Liver (tissue), 8 donors: ENCODE measurements at regions not wholly inside any gene's neighbourhood (a gene's known extent, or its start where the extent isn't known, plus 50 kb on each side); places are given as distances from the start of the nearest gene placed in this dataset.

Source experiments
- DNase-seq: peaks from one replicate; pipeline ENCODE4 v3.0.0-alpha.2; 2017; ENCODE audit warnings: low spot score
- H3K27ac ChIP-seq, 2 donors: one replicate each; pipeline ENCODE4 v1.7.0; 2013; ENCODE audit warnings: inconsistent platforms in 2 of 2, low read length in 2 of 2, control low read depth in 1 of 2, low read depth in 1 of 2, mild to moderate bottlenecking in 1 of 2
- H3K27me3 ChIP-seq, 4 donors: one replicate each; pipeline versions ENCODE4 v1.6.1 to v1.7.0; 2013; ENCODE audit warnings: low read length in 3 of 4, inconsistent platforms in 1 of 4, mild to moderate bottlenecking in 1 of 4, moderate library complexity in 1 of 4; ENCODE audit not compliant: control insufficient read depth in 4 of 4, insufficient read depth in 4 of 4
- H3K36me3 ChIP-seq, 4 donors: one replicate each; pipeline versions ENCODE4 v1.6.1 to v1.7.0; 2013; ENCODE audit warnings: low read length in 3 of 4, mild to moderate bottlenecking in 3 of 4, low read depth in 1 of 4, moderate library complexity in 1 of 4; ENCODE audit not compliant: control insufficient read depth in 4 of 4, insufficient read depth in 3 of 4
- H3K4me1 ChIP-seq, 4 donors: one replicate each; pipeline versions ENCODE4 v1.6.1 to v1.7.0; 2013; ENCODE audit warnings: low read length in 3 of 4, mild to moderate bottlenecking in 3 of 4, moderate library complexity in 1 of 4; ENCODE audit not compliant: control insufficient read depth in 4 of 4, insufficient read depth in 4 of 4
- H3K4me3 ChIP-seq, 3 donors: one replicate each; pipeline versions ENCODE4 v1.6.1 to v1.7.0; 2013; ENCODE audit warnings: low read length in 3 of 3, control low read depth in 1 of 3, low read depth in 1 of 3, mild to moderate bottlenecking in 1 of 3
- H3K9ac ChIP-seq, 2 donors: one replicate each; pipeline ENCODE4 v1.7.0; 2013; ENCODE audit warnings: low read length in 2 of 2, mild to moderate bottlenecking in 2 of 2, moderate library complexity in 2 of 2, control low read depth in 1 of 2, low read depth in 1 of 2
- H3K9me3 ChIP-seq, 4 donors: one replicate each; pipeline versions ENCODE4 v1.6.1 to v1.7.0; 2013; ENCODE audit warnings: low read length in 3 of 4; ENCODE audit not compliant: control insufficient read depth in 4 of 4
- ATF3 ChIP-seq: IDR thresholded peaks from 2 replicates; pipeline ENCODE4 v1.6.1; 2016; ENCODE audit warnings: antibody characterized with exemption
- CTCF ChIP-seq: fragments of 150-350 bp; IDR thresholded peaks from 2 replicates; pipeline ENCODE4 v1.5.1; 2017; ENCODE audit warnings: improper control_type of control experiment, low read depth, low read length; ENCODE audit not compliant: missing input control
- EGR1 ChIP-seq, 2 donors: IDR thresholded peaks; 2 replicates each; pipeline ENCODE4 v1.6.1; 2016 to 2018; ENCODE audit warnings: antibody characterized with exemption in 2 of 2, low read depth in 2 of 2
- FOXA1 ChIP-seq: IDR thresholded peaks from 2 replicates; pipeline ENCODE4 v1.6.1; 2016; ENCODE audit warnings: antibody characterized with exemption
- FOXA2 ChIP-seq: IDR thresholded peaks from 2 replicates; pipeline ENCODE4 v1.6.1; 2016; ENCODE audit warnings: antibody characterized with exemption
- GABPA ChIP-seq, 2 donors: IDR thresholded peaks in 1 of 2; conservative IDR thresholded peaks in 1 of 2; 2 replicates each; pipeline ENCODE4 v1.6.1; 2016; ENCODE audit warnings: antibody characterized with exemption in 2 of 2, mild to moderate bottlenecking in 1 of 2, moderate library complexity in 1 of 2
- HNF4A ChIP-seq, 2 donors: conservative IDR thresholded peaks; 2 replicates each; pipeline ENCODE4 v1.6.1; 2016; ENCODE audit warnings: antibody characterized with exemption in 2 of 2, mild to moderate bottlenecking in 2 of 2
- HNF4G ChIP-seq: IDR thresholded peaks from 2 replicates; pipeline ENCODE4 v1.6.1; 2016; ENCODE audit warnings: antibody characterized with exemption
- JUND ChIP-seq, 2 donors: IDR thresholded peaks; 2 replicates each; pipeline ENCODE4 v1.6.1; 2016; ENCODE audit warnings: antibody characterized with exemption in 2 of 2
- MAX ChIP-seq: IDR thresholded peaks from 2 replicates; pipeline ENCODE4 v1.6.1; 2016; ENCODE audit warnings: antibody characterized with exemption
- RAD21 ChIP-seq, 2 donors: IDR thresholded peaks; 2 replicates each; pipeline ENCODE4 v1.6.1; 2016; ENCODE audit warnings: antibody characterized with exemption in 2 of 2, mild to moderate bottlenecking in 2 of 2
- RXRA ChIP-seq, 2 donors: IDR thresholded peaks; 2 replicates each; pipeline ENCODE4 v1.6.1; 2017 to 2018; ENCODE audit warnings: antibody characterized with exemption in 2 of 2, mild to moderate bottlenecking in 1 of 2
- SP1 ChIP-seq: IDR thresholded peaks from 2 replicates; pipeline ENCODE4 v1.6.1; 2018; ENCODE audit warnings: antibody characterized with exemption, mild to moderate bottlenecking
- WGBS: extraction: QIAGEN DNeasy Blood & Tissue Kit; methylation state at CpG from one replicate; pipeline ENCODE4 v1.1.7; 2013; 5-methylcytosine and 5-hydroxymethylcytosine counted together
- TF ChIP-seq, protein P1 (sequence below): IDR thresholded peaks from 2 replicates; pipeline ENCODE4 v1.6.1; 2016; ENCODE audit warnings: antibody characterized with exemption, mild to moderate bottlenecking
- TF ChIP-seq, protein P2 (sequence below): IDR thresholded peaks from 2 replicates; pipeline ENCODE4 v1.6.1; 2016; ENCODE audit warnings: antibody characterized with exemption
- donor health status: healthy.
- donor health status: healthy.
- donor health status: healthy.
- donor health status: healthy.
- donor health status: healthy.

DNA sequence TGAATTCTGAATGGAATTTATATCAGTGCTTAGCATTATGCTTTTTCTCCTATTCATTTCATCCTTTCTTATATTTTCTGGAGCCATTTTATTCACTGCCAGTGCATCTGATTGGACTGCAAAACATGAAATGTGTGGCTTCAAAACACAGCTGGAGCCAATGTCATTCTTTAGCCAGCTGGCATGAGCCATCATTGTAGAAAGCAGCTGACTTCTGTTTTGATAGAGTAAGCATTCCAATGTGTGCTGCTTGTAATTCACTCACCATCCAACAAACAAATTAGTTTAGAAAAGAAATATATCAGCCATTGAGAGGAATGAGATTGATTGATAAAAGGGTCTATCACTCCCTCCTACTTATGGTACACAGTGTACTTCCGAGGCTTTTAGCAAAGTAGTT lies 2616.0 kb downstream of the ARAP2 start:
- Histone ChIP-seq H3K4me3 (no peak overlapping the region), H3K27me3 (no peaks in the 10 kb centered on the region), H3K9ac (no peak overlapping the region), H3K27ac (no peak overlapping the region), H3K36me3 (no peaks in the 10 kb centered on the region), H3K4me1 (peaks cover 0 to 2% (median 0%) of the 10 kb centered on the region in 4 donors), H3K9me3 (no peaks in the 10 kb centered on the region)
- TF ChIP-seq GABPA (IDR thresholded peaks at IDR 0.05 in 1 of 2, conservative IDR thresholded peaks at IDR 0.05 in 1 of 2) (no peak), HNF4G (no peak), MAX (no peak), SP1 (no peak)
- TF ChIP-seq, protein P1, sequence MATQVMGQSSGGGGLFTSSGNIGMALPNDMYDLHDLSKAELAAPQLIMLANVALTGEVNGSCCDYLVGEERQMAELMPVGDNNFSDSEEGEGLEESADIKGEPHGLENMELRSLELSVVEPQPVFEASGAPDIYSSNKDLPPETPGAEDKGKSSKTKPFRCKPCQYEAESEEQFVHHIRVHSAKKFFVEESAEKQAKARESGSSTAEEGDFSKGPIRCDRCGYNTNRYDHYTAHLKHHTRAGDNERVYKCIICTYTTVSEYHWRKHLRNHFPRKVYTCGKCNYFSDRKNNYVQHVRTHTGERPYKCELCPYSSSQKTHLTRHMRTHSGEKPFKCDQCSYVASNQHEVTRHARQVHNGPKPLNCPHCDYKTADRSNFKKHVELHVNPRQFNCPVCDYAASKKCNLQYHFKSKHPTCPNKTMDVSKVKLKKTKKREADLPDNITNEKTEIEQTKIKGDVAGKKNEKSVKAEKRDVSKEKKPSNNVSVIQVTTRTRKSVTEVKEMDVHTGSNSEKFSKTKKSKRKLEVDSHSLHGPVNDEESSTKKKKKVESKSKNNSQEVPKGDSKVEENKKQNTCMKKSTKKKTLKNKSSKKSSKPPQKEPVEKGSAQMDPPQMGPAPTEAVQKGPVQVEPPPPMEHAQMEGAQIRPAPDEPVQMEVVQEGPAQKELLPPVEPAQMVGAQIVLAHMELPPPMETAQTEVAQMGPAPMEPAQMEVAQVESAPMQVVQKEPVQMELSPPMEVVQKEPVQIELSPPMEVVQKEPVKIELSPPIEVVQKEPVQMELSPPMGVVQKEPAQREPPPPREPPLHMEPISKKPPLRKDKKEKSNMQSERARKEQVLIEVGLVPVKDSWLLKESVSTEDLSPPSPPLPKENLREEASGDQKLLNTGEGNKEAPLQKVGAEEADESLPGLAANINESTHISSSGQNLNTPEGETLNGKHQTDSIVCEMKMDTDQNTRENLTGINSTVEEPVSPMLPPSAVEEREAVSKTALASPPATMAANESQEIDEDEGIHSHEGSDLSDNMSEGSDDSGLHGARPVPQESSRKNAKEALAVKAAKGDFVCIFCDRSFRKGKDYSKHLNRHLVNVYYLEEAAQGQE, result no peak
- DNase-seq, result no peak
- 61% methylated on average over 1 of the region's 1 CpG for WGBS

DNA sequence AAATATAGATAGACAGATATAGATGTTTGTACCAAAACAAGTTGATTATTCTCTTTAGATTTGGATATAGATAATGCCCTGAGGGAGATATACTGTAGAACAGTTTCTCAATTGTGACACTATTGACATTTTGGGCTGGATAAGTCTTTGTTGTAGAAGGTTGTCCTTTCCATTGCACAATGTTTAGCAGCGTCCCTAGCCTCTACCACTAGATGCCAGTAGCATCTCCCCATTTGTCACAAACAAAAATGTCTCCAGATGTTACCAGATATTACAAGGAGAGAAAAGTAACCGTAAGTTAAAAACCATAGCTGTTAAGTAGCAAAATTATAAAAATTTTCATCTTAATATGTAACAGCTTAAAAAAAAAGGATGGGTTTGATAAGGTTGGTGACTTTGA lies 2595.3 kb downstream of the ARAP2 start:
- Histone ChIP-seq H3K4me1 (no peaks in the 10 kb centered on the region), H3K36me3 (no peaks in the 10 kb centered on the region), H3K4me3 (no peak overlapping the region), H3K9ac (no peak overlapping the region), H3K27ac (no peak overlapping the region), H3K27me3 (no peaks in the 10 kb centered on the region), H3K9me3 (no peaks in the 10 kb centered on the region)
- no peak for DNase-seq
- WGBS, result 33% methylated on average over 2 of the region's 2 CpGs
- TF ChIP-seq FOXA1, result no peak
- TF ChIP-seq SP1, result no peak
- TF ChIP-seq RAD21 (IDR thresholded peaks at IDR 0.05), result peak; percentile 50 to 75
- no peak for TF ChIP-seq ATF3
- TF ChIP-seq, protein P2, sequence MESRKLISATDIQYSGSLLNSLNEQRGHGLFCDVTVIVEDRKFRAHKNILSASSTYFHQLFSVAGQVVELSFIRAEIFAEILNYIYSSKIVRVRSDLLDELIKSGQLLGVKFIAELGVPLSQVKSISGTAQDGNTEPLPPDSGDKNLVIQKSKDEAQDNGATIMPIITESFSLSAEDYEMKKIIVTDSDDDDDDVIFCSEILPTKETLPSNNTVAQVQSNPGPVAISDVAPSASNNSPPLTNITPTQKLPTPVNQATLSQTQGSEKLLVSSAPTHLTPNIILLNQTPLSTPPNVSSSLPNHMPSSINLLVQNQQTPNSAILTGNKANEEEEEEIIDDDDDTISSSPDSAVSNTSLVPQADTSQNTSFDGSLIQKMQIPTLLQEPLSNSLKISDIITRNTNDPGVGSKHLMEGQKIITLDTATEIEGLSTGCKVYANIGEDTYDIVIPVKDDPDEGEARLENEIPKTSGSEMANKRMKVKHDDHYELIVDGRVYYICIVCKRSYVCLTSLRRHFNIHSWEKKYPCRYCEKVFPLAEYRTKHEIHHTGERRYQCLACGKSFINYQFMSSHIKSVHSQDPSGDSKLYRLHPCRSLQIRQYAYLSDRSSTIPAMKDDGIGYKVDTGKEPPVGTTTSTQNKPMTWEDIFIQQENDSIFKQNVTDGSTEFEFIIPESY, result no peak
- no peak for TF ChIP-seq EGR1 (IDR thresholded peaks at IDR 0.05; ENCODE audit: low read depth in 2 of 2)
- TF ChIP-seq HNF4A (conservative IDR thresholded peaks at IDR 0.05), result no peak
- no peak for TF ChIP-seq JUND (IDR thresholded peaks at IDR 0.05)
- no peak for TF ChIP-seq HNF4G
- TF ChIP-seq FOXA2, result peak; percentile 34
- peak; percentile 44 for TF ChIP-seq CTCF
- TF ChIP-seq, protein P1, result no peak
- no peak for TF ChIP-seq RXRA (IDR thresholded peaks at IDR 0.05)
- TF ChIP-seq MAX, result no peak
